Spleen (tissue), 11 donors: ENCODE measurements at regions not wholly inside any gene's neighbourhood (a gene's known extent, or its start where the extent isn't known, plus 50 kb on each side); places are given as distances from the start of the nearest gene placed in this dataset.

Experiments
- DNase-seq: peaks from one replicate; pipeline ENCODE4 v3.0.0-alpha.2; 2020
- H3K27ac ChIP-seq, 8 donors: fragments of 200-600 bp; sonication (generic) in 7 of 8; 1 replicate in 4 of 8; 2 replicates in 4 of 8; pipeline versions ENCODE4 v1.5.0 to v1.8.0; 2016 to 2021; ENCODE audit warnings: inconsistent platforms in 4 of 8, mild to moderate bottlenecking in 4 of 8, moderate library complexity in 1 of 8
- H3K27me3 ChIP-seq, 7 donors: fragments of 200-600 bp; sonication (generic) in 6 of 7; replicated peaks in 1 of 7; 1 replicate in 4 of 7; 2 replicates in 3 of 7; pipeline versions ENCODE4 v1.5.0 to v1.8.0; 2016 to 2021; ENCODE audit warnings: inconsistent platforms in 3 of 7, mild to moderate bottlenecking in 1 of 7
- H3K36me3 ChIP-seq, 6 donors: fragments of 200-600 bp; sonication (generic) in 5 of 6; 1 replicate in 4 of 6; 2 replicates in 2 of 6; pipeline versions ENCODE4 v1.5.0 to v1.8.0; 2016 to 2021; ENCODE audit warnings: inconsistent platforms in 2 of 6
- H3K4me1 ChIP-seq, 6 donors: fragments of 200-600 bp; sonication (generic) in 5 of 6; 1 replicate in 3 of 6; 2 replicates in 3 of 6; pipeline versions ENCODE4 v1.5.0 to v1.8.0; 2016 to 2021; ENCODE audit warnings: inconsistent platforms in 3 of 6
- H3K4me3 ChIP-seq, 8 donors: fragments of 200-600 bp; sonication (generic) in 7 of 8; 1 replicate in 4 of 8; 2 replicates in 4 of 8; pipeline versions ENCODE4 v1.5.0 to v1.8.0; 2016 to 2021; ENCODE audit warnings: inconsistent platforms in 4 of 8, mild to moderate bottlenecking in 4 of 8, moderate library complexity in 2 of 8
- H3K9me3 ChIP-seq, 8 donors: fragments of 200-600 bp; sonication (generic) in 7 of 8; 1 replicate in 4 of 8; 2 replicates in 4 of 8; pipeline versions ENCODE4 v1.5.0 to v1.8.0; 2016 to 2021; ENCODE audit warnings: inconsistent platforms in 4 of 8
- POLR2A ChIP-seq, 3 donors: fragments of 450-650 bp; IDR thresholded peaks; one replicate each; pipeline ENCODE4 v1.5.1; 2017; ENCODE audit warnings: antibody characterized with exemption in 3 of 3, mild to moderate bottlenecking in 1 of 3
- POLR2AphosphoS5 ChIP-seq, 3 donors: sonication (generic); formaldehyde crosslinking; IDR thresholded peaks; one replicate each; pipeline ENCODE4 v1.5.1; 2017; ENCODE audit warnings: antibody characterized with exemption in 3 of 3
- WGBS, 5 donors: extraction: QIAGEN DNeasy Blood & Tissue Kit in 3 of 5; methylation state at CpG; one replicate each; pipeline versions ENCODE4 v1.1.5 to v1.1.7; 2013 to 2018; 5-methylcytosine and 5-hydroxymethylcytosine counted together
- intact Hi-C: fragments of 100-400 bp; cut with DNase I; formaldehyde crosslinking; loops from one replicate; pipeline ENCODE4 v1.15.0; 2023; ENCODE audit warnings: low total_unique reads
- TF ChIP-seq, protein P1 (sequence below), 11 experiments: fragments of 200-600 bp in 7 of 11; fragments of 450-650 bp in 4 of 11; sonication (generic) in 4 of 11; IDR thresholded peaks in 8 of 11; conservative IDR thresholded peaks in 3 of 11; 1 replicate in 7 of 11; 2 replicates in 4 of 11; pipeline versions ENCODE4 v1.4.0 to v1.8.0; 2016 to 2021; ENCODE audit warnings: antibody characterized with exemption in 11 of 11, inconsistent platforms in 4 of 11, mild to moderate bottlenecking in 1 of 11
- donor health status: healthy with polysubstance abuse.
- donor health status: DM: no; HTN: no; CAD: no; lungs with moderate emphysema.
- donor health status: DM: no; HTN: no; CAD: no.
- donor health status: Bipolar disorder and iron deficiency.
- donor health status: healthy.
- donor health status: DM: no; HTN: no; CAD: no.
- donor health status: DM: yes; HTN: yes; CAD: no.

DNA sequence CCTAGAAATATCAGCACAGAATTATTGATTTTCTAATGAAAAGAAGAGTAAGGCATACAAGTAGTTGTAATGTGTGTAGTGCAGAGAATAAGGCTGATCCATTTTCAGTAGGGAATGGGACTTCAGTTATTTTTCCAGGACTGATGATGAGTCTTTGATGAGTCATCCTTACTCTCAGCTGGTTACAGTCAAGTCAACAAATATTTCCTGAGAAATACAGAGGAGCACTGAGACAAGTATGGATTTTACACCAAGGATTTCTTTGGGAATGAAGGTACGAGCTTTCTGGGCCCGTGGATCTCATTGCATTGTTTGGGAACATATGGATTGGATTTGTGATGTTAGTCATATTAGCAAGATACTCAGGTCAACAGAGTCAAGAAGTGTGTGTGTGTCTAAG lies 502.7 kb downstream of the FGF9 start:
- H3K4me1 ChIP-seq: no peaks in the 10 kb centered on the region
- no peak for DNase-seq
- no peak overlapping the region for H3K4me3 ChIP-seq
- no peaks in the 10 kb centered on the region for H3K36me3 ChIP-seq
- H3K27ac ChIP-seq: no peak overlapping the region
- H3K9me3 ChIP-seq: peaks cover 0 to under 1% (median 0%) of the 10 kb centered on the region in 8 donors
- no peak for TF ChIP-seq POLR2A (IDR thresholded peaks at IDR 0.05)
- TF ChIP-seq, protein P1, sequence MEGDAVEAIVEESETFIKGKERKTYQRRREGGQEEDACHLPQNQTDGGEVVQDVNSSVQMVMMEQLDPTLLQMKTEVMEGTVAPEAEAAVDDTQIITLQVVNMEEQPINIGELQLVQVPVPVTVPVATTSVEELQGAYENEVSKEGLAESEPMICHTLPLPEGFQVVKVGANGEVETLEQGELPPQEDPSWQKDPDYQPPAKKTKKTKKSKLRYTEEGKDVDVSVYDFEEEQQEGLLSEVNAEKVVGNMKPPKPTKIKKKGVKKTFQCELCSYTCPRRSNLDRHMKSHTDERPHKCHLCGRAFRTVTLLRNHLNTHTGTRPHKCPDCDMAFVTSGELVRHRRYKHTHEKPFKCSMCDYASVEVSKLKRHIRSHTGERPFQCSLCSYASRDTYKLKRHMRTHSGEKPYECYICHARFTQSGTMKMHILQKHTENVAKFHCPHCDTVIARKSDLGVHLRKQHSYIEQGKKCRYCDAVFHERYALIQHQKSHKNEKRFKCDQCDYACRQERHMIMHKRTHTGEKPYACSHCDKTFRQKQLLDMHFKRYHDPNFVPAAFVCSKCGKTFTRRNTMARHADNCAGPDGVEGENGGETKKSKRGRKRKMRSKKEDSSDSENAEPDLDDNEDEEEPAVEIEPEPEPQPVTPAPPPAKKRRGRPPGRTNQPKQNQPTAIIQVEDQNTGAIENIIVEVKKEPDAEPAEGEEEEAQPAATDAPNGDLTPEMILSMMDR (IDR thresholded peaks at IDR 0.05 in 8 of 11, conservative IDR thresholded peaks at IDR 0.05 in 3 of 11): no peak
- TF ChIP-seq POLR2AphosphoS5 (IDR thresholded peaks at IDR 0.05): no peak
- H3K27me3 ChIP-seq: no peaks in the 10 kb centered on the region
- intact Hi-C loops: no loop called here
- 75 to 85% (median 82%) methylated on average over 2 of the region's 2 CpGs for WGBS, 5 donors

DNA sequence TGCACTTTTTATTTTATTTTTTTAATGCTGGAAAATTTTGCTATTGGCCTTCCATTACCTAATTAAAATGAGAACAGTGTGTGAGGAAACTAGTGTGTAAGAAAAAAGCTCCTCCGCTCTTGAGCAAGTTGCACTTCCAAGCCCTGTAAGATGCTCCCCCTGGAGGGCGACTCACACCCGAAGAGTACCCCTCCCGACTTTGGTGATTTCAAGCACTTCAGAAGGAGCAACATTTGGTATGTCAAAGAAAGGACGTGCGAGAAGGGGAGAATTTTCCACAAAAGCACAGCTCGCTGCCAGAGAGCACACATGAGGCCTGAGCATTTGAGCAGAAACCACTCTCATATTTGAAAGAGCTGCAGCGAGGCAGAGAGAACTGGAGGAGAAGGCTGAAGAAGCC lies 504.4 kb downstream of the FGF9 start:
- no peak for DNase-seq
- intact Hi-C loops: no loop called here
- H3K9me3 ChIP-seq: peaks cover 0 to 10% (median 1%) of the 10 kb centered on the region in 8 donors
- H3K36me3 ChIP-seq: no peaks in the 10 kb centered on the region
- no peak for TF ChIP-seq POLR2AphosphoS5 (IDR thresholded peaks at IDR 0.05)
- TF ChIP-seq, protein P1 (IDR thresholded peaks at IDR 0.05 in 8 of 11, conservative IDR thresholded peaks at IDR 0.05 in 3 of 11): no peak
- TF ChIP-seq POLR2A (IDR thresholded peaks at IDR 0.05): no peak
- no peaks in the 10 kb centered on the region for H3K27me3 ChIP-seq
- 69 to 79% (median 72%) methylated on average over 8 of the region's 8 CpGs for WGBS, 5 donors
- no peak overlapping the region for H3K27ac ChIP-seq
- no peaks in the 10 kb centered on the region for H3K4me1 ChIP-seq
- no peak overlapping the region for H3K4me3 ChIP-seq

DNA sequence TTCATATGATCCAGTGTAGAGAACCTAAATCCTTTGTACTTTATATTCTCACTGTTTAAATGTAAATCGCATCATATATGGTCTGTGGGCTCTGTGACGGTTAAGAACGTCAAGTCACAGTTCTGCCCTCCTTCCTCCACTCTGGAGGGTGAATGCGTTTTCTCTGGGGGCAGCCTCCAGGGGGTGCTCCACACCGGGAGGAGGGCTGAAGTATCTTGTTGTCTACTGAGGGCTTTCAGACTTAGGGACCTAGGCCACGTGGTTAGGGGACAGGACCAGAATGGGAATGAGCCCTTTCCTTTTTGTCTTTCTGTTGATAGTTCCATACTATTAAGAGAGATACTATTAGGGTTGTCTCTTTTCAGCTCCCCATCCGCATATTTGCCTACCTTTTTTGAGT lies 504.9 kb downstream of the FGF9 start:
- TF ChIP-seq POLR2A (IDR thresholded peaks at IDR 0.05): no peak
- TF ChIP-seq, protein P1 (IDR thresholded peaks at IDR 0.05 in 8 of 11, conservative IDR thresholded peaks at IDR 0.05 in 3 of 11): no peak
- no peak for TF ChIP-seq POLR2AphosphoS5 (IDR thresholded peaks at IDR 0.05)
- 83 to 91% (median 88%) methylated on average over 7 of the region's 7 CpGs for WGBS, 5 donors
- intact Hi-C loops: no loop called here

DNA sequence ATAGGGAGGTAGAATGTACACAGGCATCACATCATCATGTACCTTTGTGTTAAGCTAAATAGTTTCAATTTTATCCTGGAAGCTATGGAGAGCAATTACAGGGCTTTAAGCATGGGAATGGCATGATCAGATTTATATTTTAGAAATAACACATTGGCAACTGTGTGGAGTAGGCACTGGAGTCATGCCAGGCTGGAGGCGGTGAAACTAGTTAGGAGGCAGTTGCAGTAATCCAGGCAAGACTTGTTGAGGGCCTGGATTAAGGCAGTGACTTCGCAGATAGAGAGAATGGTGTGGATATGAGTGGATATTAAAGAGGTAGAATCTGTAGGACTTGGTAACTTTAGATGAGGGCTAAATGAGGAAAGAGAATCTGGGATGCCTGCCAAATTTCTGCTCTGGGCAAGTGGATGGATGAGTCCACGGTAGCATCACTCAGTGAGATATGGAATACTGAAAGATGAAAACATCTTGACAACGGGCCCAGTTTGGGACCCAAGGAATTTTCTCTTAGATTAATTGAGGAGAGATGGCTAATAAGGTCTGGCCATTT lies 506.2 kb downstream of the FGF9 start:
- TF ChIP-seq, protein P1 (IDR thresholded peaks at IDR 0.05 in 8 of 11, conservative IDR thresholded peaks at IDR 0.05 in 3 of 11): no peak
- no peak for TF ChIP-seq POLR2AphosphoS5 (IDR thresholded peaks at IDR 0.05)
- no peak for TF ChIP-seq POLR2A (IDR thresholded peaks at IDR 0.05)
- Histone ChIP-seq H3K4me3 (no peak overlapping the region), H3K27me3 (no peaks in the 10 kb centered on the region), H3K4me1 (no peaks in the 10 kb centered on the region), H3K9me3 (peaks cover 0 to 10% (median 1%) of the 10 kb centered on the region in 8 donors), H3K36me3 (no peaks in the 10 kb centered on the region), H3K27ac (no peak overlapping the region)
- DNase-seq: no peak
- 67 to 84% (median 82%) methylated on average over 4 of the region's 4 CpGs for WGBS, 5 donors
- intact Hi-C loops: no loop called here

More for the DNA sequence above, 504.9 kb downstream of the FGF9 start:
- Histone ChIP-seq H3K36me3 (no peaks in the 10 kb centered on the region), H3K9me3 (peaks cover 0 to 10% (median 1%) of the 10 kb centered on the region in 8 donors), H3K4me1 (no peaks in the 10 kb centered on the region), H3K4me3 (no peak overlapping the region), H3K27me3 (no peaks in the 10 kb centered on the region), H3K27ac (no peak overlapping the region)
- DNase-seq: no peak
